Loucy (cell line): ENCODE measurements at regions not wholly inside any gene's neighbourhood (a gene's known extent, or its start where the extent isn't known, plus 50 kb on each side); places are given as distances from the start of the nearest gene placed in this dataset.
A peak's percentile ranks its signal among the peaks of the same experiment; 100 is the strongest.

Experiments
- H2AFZ ChIP-seq: fragments of 200-600 bp; sonication (generic); 2 replicates; pipeline ENCODE4 v1.6.0; 2016; ENCODE audit warnings: antibody characterized with exemption, mild to moderate bottlenecking, low read length, moderate library complexity
- H3F3A ChIP-seq: fragments of 200-600 bp; 2 replicates; pipeline ENCODE4 v1.6.0; 2016; ENCODE audit warnings: antibody characterized with exemption, low read depth, mild to moderate bottlenecking
- H3K27me3 ChIP-seq: fragments of 200-600 bp; sonication (generic); 2 replicates; pipeline ENCODE4 v1.6.1; 2014; ENCODE audit warnings: low read length, mild to moderate bottlenecking; ENCODE audit not compliant: insufficient read depth, poor library complexity, severe bottlenecking
- H3K36me3 ChIP-seq: fragments of 200-600 bp; sonication (generic); 2 replicates; pipeline ENCODE4 v1.6.1; 2016; ENCODE audit warnings: low read length; ENCODE audit not compliant: insufficient read depth
- H3K4me1 ChIP-seq: fragments of 200-600 bp; sonication (generic); 2 replicates; pipeline ENCODE4 v1.5.1; 2014; ENCODE audit warnings: low read length, mild to moderate bottlenecking; ENCODE audit not compliant: insufficient read depth, poor library complexity, severe bottlenecking
- H3K4me2 ChIP-seq: fragments of 200-600 bp; sonication (generic); 2 replicates; pipeline ENCODE4 v1.6.0; 2014; ENCODE audit warnings: antibody characterized with exemption, low read length, low read depth, mild to moderate bottlenecking; ENCODE audit not compliant: poor library complexity, severe bottlenecking
- H3K4me3 ChIP-seq: fragments of 200-600 bp; sonication (generic); 2 replicates; pipeline ENCODE4 v1.5.1; 2014; ENCODE audit warnings: low read length, mild to moderate bottlenecking, mixed read lengths; ENCODE audit not compliant: poor library complexity, severe bottlenecking
- H3K79me2 ChIP-seq: fragments of 200-600 bp; sonication (generic); 2 replicates; pipeline ENCODE4 v1.6.1; 2014; ENCODE audit warnings: low read length; ENCODE audit not compliant: insufficient read depth
- H3K9ac ChIP-seq: fragments of 200-600 bp; sonication (generic); 2 replicates; pipeline ENCODE4 v1.6.0; 2014; ENCODE audit warnings: mild to moderate bottlenecking, low read depth, low read length, moderate library complexity; ENCODE audit not compliant: poor library complexity, severe bottlenecking
- H3K9me2 ChIP-seq: fragments of 200-600 bp; sonication (generic); replicated peaks from 2 replicates; pipeline ENCODE4 v1.6.1; 2016; ENCODE audit warnings: low read depth, low read length, mixed read lengths
- H3K9me3 ChIP-seq: fragments of 200-600 bp; sonication (generic); 2 replicates; pipeline ENCODE4 v1.6.1; 2014; ENCODE audit warnings: mild to moderate bottlenecking, antibody characterized with exemption, low read length, low read depth; ENCODE audit not compliant: insufficient read depth
- H4K20me1 ChIP-seq: fragments of 200-600 bp; sonication (generic); 2 replicates; pipeline ENCODE4 v1.6.0; 2014; ENCODE audit warnings: antibody characterized with exemption, low read length, mild to moderate bottlenecking; ENCODE audit not compliant: insufficient read depth, poor library complexity, severe bottlenecking
- EZH2phosphoT487 ChIP-seq: fragments of 200-600 bp; IDR thresholded peaks from 2 replicates; pipeline ENCODE4 v1.6.1; 2018; ENCODE audit warnings: antibody characterized with exemption, mild to moderate bottlenecking, moderate library complexity, borderline replicate concordance
- TF ChIP-seq, protein P1 (sequence below): fragments of 200-600 bp; sonication (generic); conservative IDR thresholded peaks from 2 replicates; pipeline ENCODE4 v1.5.1; 2014; ENCODE audit warnings: mild to moderate bottlenecking, antibody characterized with exemption, low read length

DNA sequence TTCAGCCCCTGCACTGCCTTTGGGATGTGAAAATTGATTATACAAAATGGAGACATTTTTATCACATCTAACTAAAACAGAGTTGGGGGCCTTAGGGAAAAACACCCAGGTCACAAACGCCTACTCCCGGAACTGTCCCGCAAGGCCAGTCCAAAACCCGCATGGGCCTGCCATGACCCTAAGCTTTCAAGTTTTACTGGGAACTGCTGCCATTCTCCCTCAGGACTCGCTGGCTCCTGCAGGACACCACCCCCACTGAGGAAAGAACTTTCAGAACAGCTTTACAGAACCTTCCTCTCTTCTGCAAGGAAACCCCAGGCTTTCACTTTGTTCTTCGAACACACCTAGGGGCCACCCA lies 320.4 kb upstream of the HS6ST1 start:
- no peaks in the 10 kb centered on the region for H3K9me3 ChIP-seq
- no peaks in the 10 kb centered on the region for H3K9me2 ChIP-seq
- H3F3A ChIP-seq: no peaks in the 10 kb centered on the region
- H3K9ac ChIP-seq: peak overlapping the region; percentile 42
- no peaks in the 10 kb centered on the region for H3K79me2 ChIP-seq
- no peaks in the 10 kb centered on the region for H4K20me1 ChIP-seq
- no peaks in the 10 kb centered on the region for H3K36me3 ChIP-seq
- H3K27me3 ChIP-seq: no peaks in the 10 kb centered on the region
- no peak overlapping the region for H3K4me3 ChIP-seq
- H3K4me2 ChIP-seq: no peak overlapping the region
- H3K4me1 ChIP-seq: peaks cover 69% of the 10 kb centered on the region
- no peak for TF ChIP-seq EZH2phosphoT487
- TF ChIP-seq, protein P1, sequence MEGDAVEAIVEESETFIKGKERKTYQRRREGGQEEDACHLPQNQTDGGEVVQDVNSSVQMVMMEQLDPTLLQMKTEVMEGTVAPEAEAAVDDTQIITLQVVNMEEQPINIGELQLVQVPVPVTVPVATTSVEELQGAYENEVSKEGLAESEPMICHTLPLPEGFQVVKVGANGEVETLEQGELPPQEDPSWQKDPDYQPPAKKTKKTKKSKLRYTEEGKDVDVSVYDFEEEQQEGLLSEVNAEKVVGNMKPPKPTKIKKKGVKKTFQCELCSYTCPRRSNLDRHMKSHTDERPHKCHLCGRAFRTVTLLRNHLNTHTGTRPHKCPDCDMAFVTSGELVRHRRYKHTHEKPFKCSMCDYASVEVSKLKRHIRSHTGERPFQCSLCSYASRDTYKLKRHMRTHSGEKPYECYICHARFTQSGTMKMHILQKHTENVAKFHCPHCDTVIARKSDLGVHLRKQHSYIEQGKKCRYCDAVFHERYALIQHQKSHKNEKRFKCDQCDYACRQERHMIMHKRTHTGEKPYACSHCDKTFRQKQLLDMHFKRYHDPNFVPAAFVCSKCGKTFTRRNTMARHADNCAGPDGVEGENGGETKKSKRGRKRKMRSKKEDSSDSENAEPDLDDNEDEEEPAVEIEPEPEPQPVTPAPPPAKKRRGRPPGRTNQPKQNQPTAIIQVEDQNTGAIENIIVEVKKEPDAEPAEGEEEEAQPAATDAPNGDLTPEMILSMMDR: no peak
- 0 out of 2 replicates have a peak overlapping the region, but pooled peaks have one; percentile 38 for H2AFZ ChIP-seq

DNA sequence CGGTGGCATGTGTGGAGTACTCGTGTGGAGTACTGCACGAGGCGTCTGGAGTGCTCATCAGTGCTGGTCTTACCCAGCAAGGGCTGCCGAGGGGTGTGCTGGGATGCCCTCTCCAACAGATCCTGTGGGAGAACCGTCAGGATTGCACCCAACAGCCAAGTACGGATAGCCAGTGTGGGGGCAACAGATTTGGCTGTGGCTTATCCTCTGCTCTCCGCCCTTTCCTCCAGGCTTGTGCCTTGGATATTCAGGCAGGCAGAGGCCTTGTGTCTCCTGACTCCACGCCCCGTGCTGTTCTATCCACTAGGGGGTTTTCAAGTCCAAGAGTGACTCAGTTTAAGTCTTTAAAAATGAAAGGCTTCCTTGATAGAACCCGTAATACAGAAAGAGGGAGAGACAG lies 321.0 kb upstream of the HS6ST1 start:
- TF ChIP-seq, protein P1: peak; percentile 71
- no peak for TF ChIP-seq EZH2phosphoT487
- Histone ChIP-seq H3K79me2 (no peaks in the 10 kb centered on the region), H3K4me2 (no peak overlapping the region), H2AFZ (no peak overlapping the region), H3K27me3 (no peaks in the 10 kb centered on the region), H3F3A (no peaks in the 10 kb centered on the region), H3K9ac (peak overlapping the region; percentile 42), H3K4me3 (no peak overlapping the region), H4K20me1 (no peaks in the 10 kb centered on the region), H3K4me1 (peaks cover 75% of the 10 kb centered on the region), H3K9me2 (no peaks in the 10 kb centered on the region), H3K36me3 (no peaks in the 10 kb centered on the region), H3K9me3 (no peaks in the 10 kb centered on the region)

DNA sequence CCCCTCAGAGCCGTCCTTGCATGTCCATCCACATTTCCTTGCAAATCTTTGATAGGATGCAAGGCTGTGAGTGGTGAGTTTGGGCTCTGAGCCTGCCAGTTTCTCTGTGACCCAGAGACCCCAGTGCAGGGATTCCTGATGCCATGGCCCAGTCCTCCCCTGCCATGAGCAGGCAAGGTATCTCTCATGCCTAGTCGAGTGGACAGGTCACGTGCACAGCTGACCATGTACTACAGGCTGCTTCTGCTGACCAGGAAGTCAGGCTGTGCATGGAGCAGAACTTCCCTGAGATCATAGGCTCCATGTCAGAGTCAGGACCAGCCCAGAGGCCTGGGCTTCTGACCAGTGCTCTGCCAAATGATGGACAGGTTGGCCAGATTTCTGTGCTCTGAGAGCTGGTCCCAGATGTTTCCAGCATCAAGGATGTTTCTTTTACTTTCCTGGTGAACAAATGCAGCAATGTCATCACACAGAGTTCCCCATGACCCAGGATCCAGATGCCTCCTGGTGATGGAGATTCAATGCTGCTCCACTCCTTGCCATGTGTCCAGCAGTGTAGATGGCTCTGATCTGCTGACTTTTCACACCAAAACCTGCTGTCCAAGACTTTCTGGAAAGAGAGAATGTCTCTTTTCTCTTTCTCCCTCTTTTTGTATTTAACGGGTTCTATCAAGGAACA lies 321.6 kb upstream of the HS6ST1 start:
- no peaks in the 10 kb centered on the region for H3K79me2 ChIP-seq
- no peaks in the 10 kb centered on the region for H3F3A ChIP-seq
- H3K4me1 ChIP-seq: peaks cover 78% of the 10 kb centered on the region
- H3K27me3 ChIP-seq: no peaks in the 10 kb centered on the region
- H3K4me2 ChIP-seq: no peak overlapping the region
- no peaks in the 10 kb centered on the region for H3K9me2 ChIP-seq
- H3K4me3 ChIP-seq: no peak overlapping the region
- 0 out of 2 replicates have a peak overlapping the region, but pooled peaks have one; percentile 24 for H2AFZ ChIP-seq
- TF ChIP-seq, protein P1: no peak
- TF ChIP-seq EZH2phosphoT487: no peak
- H3K9ac ChIP-seq: peak overlapping the region; percentile 14
- H3K9me3 ChIP-seq: no peaks in the 10 kb centered on the region
- H3K36me3 ChIP-seq: no peaks in the 10 kb centered on the region
- H4K20me1 ChIP-seq: no peaks in the 10 kb centered on the region
